Stomach smooth muscle (tissue), 2 donors: ENCODE measurements at regions not wholly inside any gene's neighbourhood (a gene's known extent, or its start where the extent isn't known, plus 50 kb on each side); places are given as distances from the start of the nearest gene placed in this dataset.

Source experiments
- H3K27ac ChIP-seq: one replicate; pipeline ENCODE4 v1.7.0; 2013; ENCODE audit warnings: mild to moderate bottlenecking, low read length, inconsistent platforms
- H3K27me3 ChIP-seq, 2 donors: one replicate each; pipeline ENCODE4 v1.7.0; 2013; ENCODE audit warnings: low read length in 2 of 2; ENCODE audit not compliant: insufficient read depth in 2 of 2, control insufficient read depth in 1 of 2
- H3K36me3 ChIP-seq, 2 donors: one replicate each; pipeline ENCODE4 v1.7.0; 2013; ENCODE audit warnings: low read length in 2 of 2; ENCODE audit not compliant: control insufficient read depth in 2 of 2, insufficient read depth in 2 of 2
- H3K4me1 ChIP-seq: one replicate; pipeline ENCODE4 v1.7.0; 2013; ENCODE audit warnings: low read length; ENCODE audit not compliant: control insufficient read depth, insufficient read depth
- H3K4me3 ChIP-seq, 2 donors: one replicate each; pipeline ENCODE4 v1.7.0; 2013; ENCODE audit warnings: low read length in 2 of 2
- H3K9ac ChIP-seq, 2 donors: one replicate each; pipeline ENCODE4 v1.7.0; 2013; ENCODE audit warnings: low read length in 2 of 2, mild to moderate bottlenecking in 1 of 2
- H3K9me3 ChIP-seq, 2 donors: one replicate each; pipeline ENCODE4 v1.7.0; 2013; ENCODE audit warnings: low read length in 2 of 2; ENCODE audit not compliant: control insufficient read depth in 2 of 2
- donor health status: healthy.
- donor health status: Pancreatic carcinoma.

- Histone ChIP-seq H3K9me3 (no peaks in the 10 kb centered on the region), H3K36me3 (no peaks in the 10 kb centered on the region), H3K4me1 (no peaks in the 10 kb centered on the region), H3K27me3 (no peaks in the 10 kb centered on the region), H3K4me3 (no peak overlapping the region), H3K9ac (no peak overlapping the region), H3K27ac (no peak overlapping the region)
Observed at GRCh38 chr1:55416164-55416842, 201.1 kb upstream of the USP24 start.

GRCh38 chr1:55413286-55413685 is 198.1 kb upstream of the USP24 start:
- no peaks in the 10 kb centered on the region for H3K27me3 ChIP-seq
- no peaks in the 10 kb centered on the region for H3K4me1 ChIP-seq
- no peaks in the 10 kb centered on the region for H3K36me3 ChIP-seq
- no peak overlapping the region for H3K9ac ChIP-seq
- H3K4me3 ChIP-seq, result no peak overlapping the region
- no peaks in the 10 kb centered on the region for H3K9me3 ChIP-seq
- no peak overlapping the region for H3K27ac ChIP-seq

- Histone ChIP-seq H3K27me3 (no peaks in the 10 kb centered on the region), H3K27ac (no peak overlapping the region), H3K4me1 (no peaks in the 10 kb centered on the region), H3K9me3 (no peaks in the 10 kb centered on the region), H3K36me3 (no peaks in the 10 kb centered on the region), H3K4me3 (no peak overlapping the region), H3K9ac (no peak overlapping the region)
Observed at GRCh38 chr1:55412060-55412459, 196.9 kb upstream of the USP24 start.

- no peak overlapping the region for H3K9ac ChIP-seq
- H3K4me3 ChIP-seq, result no peak overlapping the region
- H3K36me3 ChIP-seq, result no peaks in the 10 kb centered on the region
- H3K4me1 ChIP-seq, result no peaks in the 10 kb centered on the region
- no peak overlapping the region for H3K27ac ChIP-seq
- no peaks in the 10 kb centered on the region for H3K9me3 ChIP-seq
- H3K27me3 ChIP-seq, result peaks cover 0 to 3% of the 10 kb centered on the region in 2 donors
Observed at GRCh38 chr1:55402671-55403464, 187.7 kb upstream of the USP24 start.

- Histone ChIP-seq H3K9ac (no peak overlapping the region), H3K27me3 (peaks cover 0 to 3% of the 10 kb centered on the region in 2 donors), H3K4me1 (no peaks in the 10 kb centered on the region), H3K9me3 (no peaks in the 10 kb centered on the region), H3K36me3 (no peaks in the 10 kb centered on the region), H3K4me3 (no peak overlapping the region), H3K27ac (no peak overlapping the region)
Observed at GRCh38 chr1:55402142-55402541, 187.0 kb upstream of the USP24 start.

- no peaks in the 10 kb centered on the region for H3K4me1 ChIP-seq
- no peak overlapping the region for H3K9ac ChIP-seq
- H3K9me3 ChIP-seq, result no peaks in the 10 kb centered on the region
- peaks cover 0 to 3% of the 10 kb centered on the region in 2 donors for H3K27me3 ChIP-seq
- no peaks in the 10 kb centered on the region for H3K36me3 ChIP-seq
- H3K4me3 ChIP-seq, result no peak overlapping the region
- H3K27ac ChIP-seq, result no peak overlapping the region
Observed at GRCh38 chr1:55400508-55400907, 185.3 kb upstream of the USP24 start.

GRCh38 chr1:55399346-55399745 is 184.2 kb upstream of the USP24 start:
- no peaks in the 10 kb centered on the region for H3K36me3 ChIP-seq
- H3K27me3 ChIP-seq, result peaks cover 0 to 3% of the 10 kb centered on the region in 2 donors
- no peak overlapping the region for H3K27ac ChIP-seq
- no peaks in the 10 kb centered on the region for H3K4me1 ChIP-seq
- no peaks in the 10 kb centered on the region for H3K9me3 ChIP-seq
- H3K4me3 ChIP-seq, result no peak overlapping the region
- H3K9ac ChIP-seq, result no peak overlapping the region

GRCh38 chr1:55396381-55396891 is 181.3 kb upstream of the USP24 start:
- Histone ChIP-seq H3K9me3 (no peaks in the 10 kb centered on the region), H3K4me3 (no peak overlapping the region)

GRCh38 chr1:55388960-55389359 is 173.8 kb upstream of the USP24 start:
- Histone ChIP-seq H3K9ac (no peak overlapping the region), H3K4me1 (no peaks in the 10 kb centered on the region), H3K36me3 (no peaks in the 10 kb centered on the region), H3K27ac (no peak overlapping the region), H3K4me3 (no peak overlapping the region), H3K27me3 (no peaks in the 10 kb centered on the region), H3K9me3 (no peaks in the 10 kb centered on the region)

More at GRCh38 chr1:55396381-55396891, 181.3 kb upstream of the USP24 start:
- Histone ChIP-seq H3K27me3 (no peaks in the 10 kb centered on the region), H3K36me3 (no peaks in the 10 kb centered on the region), H3K4me1 (no peaks in the 10 kb centered on the region), H3K9ac (no peak overlapping the region), H3K27ac (no peak overlapping the region)

GRCh38 chr1:55387145-55387544 is 172.0 kb upstream of the USP24 start:
- Histone ChIP-seq H3K4me1 (peaks cover 9% of the 10 kb centered on the region), H3K4me3 (no peak overlapping the region), H3K9ac (no peak overlapping the region), H3K9me3 (no peaks in the 10 kb centered on the region), H3K27me3 (no peaks in the 10 kb centered on the region), H3K27ac (no peak overlapping the region), H3K36me3 (no peaks in the 10 kb centered on the region)

- H3K27me3 ChIP-seq, result no peaks in the 10 kb centered on the region
- no peaks in the 10 kb centered on the region for H3K36me3 ChIP-seq
- H3K9me3 ChIP-seq, result no peaks in the 10 kb centered on the region
- peaks cover 9% of the 10 kb centered on the region for H3K4me1 ChIP-seq
- H3K9ac ChIP-seq, result no peak overlapping the region
- H3K27ac ChIP-seq, result no peak overlapping the region
- H3K4me3 ChIP-seq, result no peak overlapping the region
Observed at GRCh38 chr1:55386456-55386855, 171.3 kb upstream of the USP24 start.
